ENCODE measurements at regions not wholly inside any gene's neighbourhood (a gene's known extent, or its start where the extent isn't known, plus 50 kb on each side); places are given as distances from the start of the nearest gene placed in this dataset.

DNA sequence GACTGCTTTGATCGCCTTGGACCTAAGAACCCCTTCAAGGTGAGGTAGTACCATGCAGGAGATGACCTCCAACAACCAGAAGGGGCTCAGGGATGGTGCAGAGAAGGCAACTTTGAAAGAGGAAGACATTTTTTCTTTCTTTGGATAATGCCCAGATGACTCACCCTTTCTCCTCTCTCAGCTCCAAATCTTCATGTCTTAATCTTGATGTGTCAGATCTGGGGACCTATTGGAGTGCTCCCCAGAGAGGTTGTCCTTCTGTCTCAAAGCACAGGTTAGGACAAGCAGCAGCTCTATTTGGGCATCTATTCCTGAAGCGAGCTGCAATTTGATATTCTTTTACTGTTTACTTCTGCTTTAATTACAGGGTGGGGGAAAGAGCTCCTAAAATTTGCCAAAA lies 229.9 kb upstream of the MAP3K1 start:
- TF ChIP-seq POLR2AphosphoS5 (IDR thresholded peaks at IDR 0.05; ENCODE audit: low read depth, low read length) (no peak), TAF1 (IDR thresholded peaks at IDR 0.05; ENCODE audit: borderline replicate concordance, low read depth, low read length) (no peak)
